HG03045 (cell line): ENCODE measurements at regions not wholly inside any gene's neighbourhood (a gene's known extent, or its start where the extent isn't known, plus 50 kb on each side); places are given as distances from the start of the nearest gene placed in this dataset.

Source experiments
- ATAC-seq: cut with Tn5 transposase; IDR thresholded peaks from one replicate; pipeline ENCODE4 v1.9.1; 2021; ENCODE audit warnings: mild to moderate bottlenecking, moderate library complexity; ENCODE audit not compliant: unreplicated experiment

- no peak for ATAC-seq
Observed at GRCh38 chr14:71525663-71526221, 406.5 kb upstream of the RGS6 start.

- no peak for ATAC-seq
Observed at GRCh38 chr14:71526388-71526787, 405.8 kb upstream of the RGS6 start.

DNA sequence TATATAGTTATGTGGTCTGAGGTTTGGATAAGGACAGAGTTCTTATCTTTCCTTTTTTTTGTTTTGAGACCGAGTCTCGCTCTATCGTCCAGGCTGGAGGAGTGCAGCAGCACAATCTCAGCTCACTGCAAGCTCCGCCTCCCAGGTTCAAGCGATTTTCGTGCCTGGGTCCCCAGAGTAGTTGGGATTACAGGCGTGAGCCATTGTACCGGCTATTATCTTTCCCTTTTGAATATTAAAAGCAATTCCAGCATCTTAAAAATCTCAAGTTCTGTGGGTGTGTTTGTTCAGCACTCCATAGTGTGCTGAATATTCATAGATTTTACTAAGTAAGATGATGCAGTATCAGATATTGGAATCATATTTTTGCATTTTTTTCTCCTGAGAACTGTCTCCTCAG lies 404.4 kb upstream of the RGS6 start:
- ATAC-seq: no peak

DNA sequence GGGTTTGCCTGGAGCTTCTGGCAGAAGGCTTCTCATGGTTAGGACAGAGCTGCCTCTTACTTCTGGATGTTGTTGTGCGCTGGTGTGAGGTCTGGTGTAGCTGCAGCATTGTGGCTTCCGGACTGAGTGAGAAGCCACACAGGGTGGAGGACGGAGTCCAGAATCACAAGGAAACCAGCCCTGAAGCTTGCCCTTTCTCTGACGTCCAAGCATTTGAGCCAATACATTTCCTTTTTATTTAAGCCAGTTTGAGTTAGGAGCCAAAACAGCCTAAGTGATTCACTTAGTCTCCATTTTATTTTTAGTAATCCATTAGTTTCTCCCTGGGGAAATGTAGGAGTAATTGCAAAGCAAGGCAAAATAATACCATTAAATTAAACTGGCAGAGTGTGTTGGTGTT lies 402.4 kb upstream of the RGS6 start:
- no peak for ATAC-seq

- ATAC-seq: no peak
Observed at GRCh38 chr14:71532344-71532743, 399.9 kb upstream of the RGS6 start.

DNA sequence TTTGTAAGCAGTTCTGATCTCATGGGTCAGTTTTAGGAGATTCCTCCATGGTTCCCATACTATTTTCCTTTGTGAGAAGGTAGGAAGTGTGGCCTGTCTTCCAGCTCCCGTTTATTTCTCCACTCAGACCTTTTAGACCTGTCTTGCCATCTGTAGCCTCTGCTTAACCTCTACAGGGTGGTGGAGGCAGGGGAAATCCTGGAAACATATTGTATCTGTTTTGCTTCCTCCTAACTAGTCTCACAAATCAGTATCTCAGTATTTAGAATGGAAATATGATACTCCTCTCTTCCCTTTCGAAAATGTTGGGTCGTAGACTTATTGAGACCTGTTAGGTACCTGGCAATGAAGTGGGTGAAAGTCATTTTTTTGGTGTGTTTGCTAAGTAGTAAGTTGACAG lies 399.4 kb upstream of the RGS6 start:
- ATAC-seq: no peak

- ATAC-seq: no peak
Observed at GRCh38 chr14:71533390-71533789, 398.8 kb upstream of the RGS6 start.

DNA sequence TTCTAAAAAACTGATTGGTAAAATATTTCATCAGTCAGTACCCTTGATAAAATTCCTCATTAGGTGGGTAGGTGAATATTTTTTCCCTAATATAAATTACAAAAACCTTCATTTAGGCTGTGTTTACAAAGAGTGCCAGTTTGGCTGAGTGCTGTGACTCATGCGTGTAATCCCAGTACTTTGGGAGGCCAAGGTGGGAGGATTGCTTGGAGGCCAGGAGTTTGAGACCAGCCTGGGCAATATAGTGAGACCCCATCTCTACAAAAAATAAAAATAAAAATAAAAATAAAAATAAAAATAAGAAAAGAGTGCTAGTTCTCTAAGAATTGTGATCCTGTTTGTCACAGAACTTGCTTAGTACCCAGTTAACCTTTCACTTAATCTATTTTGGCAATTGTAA lies 398.4 kb upstream of the RGS6 start:
- no peak for ATAC-seq

DNA sequence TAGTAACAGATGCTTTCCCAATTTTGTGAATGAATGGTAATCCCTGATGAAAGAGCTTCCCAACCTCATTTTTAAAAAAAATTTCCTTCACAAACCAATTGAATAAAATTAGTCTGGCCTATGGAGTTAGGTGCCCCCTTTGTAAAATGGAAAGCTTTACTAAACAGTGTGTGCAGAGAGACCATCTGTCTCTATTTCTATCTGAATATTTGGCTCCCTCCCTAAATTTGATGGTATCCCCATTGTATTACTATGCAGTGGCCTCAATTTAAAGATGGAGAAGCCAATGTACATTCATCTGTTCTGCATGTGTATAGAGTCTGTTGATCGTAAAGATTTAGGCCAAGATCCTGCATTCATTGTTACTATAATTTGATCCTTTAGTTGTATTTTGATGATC lies 397.7 kb upstream of the RGS6 start:
- no peak for ATAC-seq

DNA sequence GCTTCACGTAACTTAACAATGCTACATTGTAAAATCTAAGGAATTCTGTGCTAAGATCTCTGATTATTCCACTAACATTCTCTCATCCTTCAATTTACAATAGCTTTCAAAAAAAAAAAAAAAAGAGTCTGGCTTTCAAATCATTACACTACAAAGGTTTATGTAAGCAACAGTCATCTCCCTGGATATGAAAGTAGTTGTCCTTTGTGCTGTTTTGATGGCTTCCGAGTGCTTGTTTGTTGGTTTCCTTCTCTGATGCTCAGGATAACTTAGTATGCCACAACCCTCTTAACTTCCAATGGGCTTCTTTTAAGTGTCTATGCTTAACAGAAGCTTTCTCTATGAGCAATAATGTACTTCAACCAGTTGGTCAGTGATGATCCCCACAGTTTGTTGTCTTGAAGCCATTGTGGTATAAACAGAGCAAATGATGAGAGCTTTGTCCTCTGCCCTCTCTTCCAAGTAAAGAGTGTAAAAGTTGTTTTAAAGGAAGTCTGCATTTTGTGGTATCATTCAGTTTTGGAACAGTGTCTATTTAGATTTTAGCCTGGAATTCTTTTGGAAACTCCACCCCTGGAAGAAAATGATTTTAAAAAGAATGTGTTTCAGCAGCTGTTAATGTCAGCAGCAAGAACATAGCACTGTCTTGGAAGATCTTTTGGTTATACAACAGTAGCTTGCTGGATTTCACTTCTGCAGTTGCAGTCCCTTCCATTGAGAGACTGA lies 396.1 kb upstream of the RGS6 start:
- ATAC-seq: no peak

- no peak for ATAC-seq
Observed at GRCh38 chr14:71536927-71537772, 395.1 kb upstream of the RGS6 start.

- no peak for ATAC-seq
Observed at GRCh38 chr14:71538288-71538687, 393.9 kb upstream of the RGS6 start.

GRCh38 chr14:71538938-71539649 lies 393.1 kb upstream of the RGS6 start:
- ATAC-seq: no peak

DNA sequence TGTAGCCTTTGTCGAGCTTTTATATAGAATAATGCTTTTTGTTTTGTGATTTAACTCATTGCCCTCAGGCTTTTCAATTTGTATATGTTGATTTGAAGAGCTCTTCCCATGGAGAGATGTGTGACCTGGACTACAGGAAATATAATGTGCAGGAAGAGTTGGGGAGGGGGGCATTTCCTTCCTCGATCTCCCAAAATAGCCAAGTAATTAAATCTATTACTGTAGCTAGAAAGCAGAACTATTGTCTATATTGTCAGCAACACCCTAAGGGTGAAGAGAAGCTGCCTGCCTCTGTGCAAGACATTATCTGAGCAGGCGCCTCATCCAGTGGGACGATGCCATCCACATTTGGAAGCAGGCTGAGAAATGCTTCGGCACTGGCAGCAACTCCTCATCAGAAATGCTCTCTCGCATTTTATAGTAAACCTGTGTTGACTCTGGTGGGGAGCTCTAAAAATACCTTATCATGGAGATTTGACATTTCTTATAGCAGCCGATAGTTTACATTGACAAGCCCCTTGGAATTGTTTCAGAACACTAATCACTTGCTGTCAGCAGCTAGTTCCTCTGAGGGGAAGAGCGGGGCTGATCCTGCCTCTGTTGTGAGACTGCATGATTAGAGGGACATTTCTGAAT lies 392.5 kb upstream of the RGS6 start:
- no peak for ATAC-seq

DNA sequence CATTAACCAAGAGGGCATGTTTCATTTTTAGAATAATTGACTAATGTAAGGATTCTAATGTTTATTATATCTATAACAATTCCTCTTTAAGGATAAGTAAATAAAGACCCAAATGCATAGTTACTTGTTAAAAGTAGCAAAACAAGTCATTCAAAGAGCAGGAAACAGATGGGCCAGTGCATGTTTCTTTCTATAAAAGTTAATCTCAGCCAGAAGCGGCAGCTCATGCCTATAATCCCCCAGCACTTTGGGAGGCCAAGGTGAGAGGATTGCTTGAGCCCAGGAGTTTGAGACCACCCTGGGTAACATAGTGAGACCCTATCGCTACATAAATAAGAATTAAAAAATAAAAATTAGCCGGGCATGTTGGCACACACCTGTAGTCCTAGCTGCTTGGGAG lies 391.0 kb upstream of the RGS6 start:
- ATAC-seq: no peak

DNA sequence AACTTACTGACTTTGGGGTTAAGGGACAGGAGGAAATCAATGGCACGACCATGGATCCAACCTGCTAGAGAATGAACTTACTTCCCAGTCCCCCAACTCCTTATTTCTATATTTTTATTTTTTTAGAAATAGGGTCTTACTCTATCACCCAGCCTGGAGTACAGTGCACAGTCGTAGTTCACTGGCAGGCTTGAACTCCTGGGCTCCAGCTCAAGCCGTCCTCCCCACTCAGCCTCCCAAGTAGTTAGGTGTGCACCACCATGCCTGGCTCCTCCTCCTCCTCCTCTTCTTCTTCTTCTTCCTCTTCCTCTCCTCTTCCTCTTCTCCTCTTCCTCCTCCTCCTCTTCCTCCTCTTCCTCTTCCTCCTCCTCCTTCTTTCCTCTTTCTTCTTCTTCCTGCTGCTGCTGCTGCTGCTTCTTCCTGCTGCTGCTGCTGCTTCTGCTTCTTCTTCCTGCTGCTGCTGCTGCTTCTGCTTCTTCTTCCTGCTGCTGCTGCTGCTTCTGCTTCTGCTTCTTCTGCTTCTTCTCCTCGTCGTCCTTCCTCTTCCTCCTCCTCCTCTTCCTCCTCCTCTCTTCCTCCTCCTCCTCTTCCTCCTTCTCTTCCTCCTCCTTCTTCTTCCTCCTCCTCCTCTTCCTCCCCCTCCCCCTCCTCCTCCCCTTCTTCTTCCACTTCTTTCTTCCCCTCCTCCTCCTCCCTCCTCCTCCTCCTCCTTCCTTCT lies 390.1 kb upstream of the RGS6 start:
- no peak for ATAC-seq

DNA sequence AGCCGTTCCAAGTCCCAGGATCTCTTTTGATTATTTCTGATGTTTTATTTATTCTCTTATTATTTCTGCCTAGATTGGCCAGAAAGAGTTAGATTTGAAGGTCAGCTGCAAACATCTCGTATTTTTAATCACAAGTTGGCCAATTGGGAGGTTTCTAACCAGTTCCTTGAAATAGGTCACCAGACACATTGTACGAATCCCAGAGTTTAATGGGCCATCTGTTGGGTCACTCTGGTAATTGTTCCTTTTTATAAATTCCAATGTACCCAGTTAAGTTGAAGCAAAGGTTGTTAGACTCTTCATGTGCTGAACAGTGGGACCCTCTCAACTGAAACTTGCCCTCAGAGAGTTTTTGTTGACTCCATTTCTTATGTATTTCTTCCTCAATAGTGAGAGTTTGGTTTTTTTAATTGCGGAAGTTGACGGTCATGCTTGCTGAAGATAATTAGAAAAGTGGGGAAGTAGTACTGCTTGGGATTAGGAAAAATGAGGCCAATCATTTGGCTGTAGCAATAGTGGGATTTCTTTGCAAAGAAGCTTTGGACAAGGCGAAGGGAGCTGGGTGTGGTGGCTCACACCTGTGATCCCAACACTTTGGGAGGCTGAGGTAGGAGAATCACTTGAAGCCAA lies 382.7 kb upstream of the RGS6 start:
- no peak for ATAC-seq

GRCh38 chr14:71550367-71550766 lies 381.9 kb upstream of the RGS6 start:
- no peak for ATAC-seq

- ATAC-seq: no peak
Observed at GRCh38 chr14:71551291-71551950, 380.8 kb upstream of the RGS6 start.
